Parathyroid adenoma (tissue), 2 donors: ENCODE measurements at regions not wholly inside any gene's neighbourhood (a gene's known extent, or its start where the extent isn't known, plus 50 kb on each side); places are given as distances from the start of the nearest gene placed in this dataset.

Experiments used
- H2AFZ ChIP-seq: fragments of 300-600 bp; sonication (generic); one replicate; pipeline ENCODE4 v1.7.0; 2017; ENCODE audit warnings: antibody characterized with exemption, mild to moderate bottlenecking
- H3K27ac ChIP-seq: fragments of 300-600 bp; sonication (generic); one replicate; pipeline ENCODE4 v1.7.0; 2017
- H3K27me3 ChIP-seq: fragments of 300-600 bp; sonication (generic); one replicate; pipeline ENCODE4 v1.7.0; 2017; ENCODE audit warnings: low read length; ENCODE audit not compliant: control insufficient read depth, insufficient read depth
- H3K36me3 ChIP-seq: fragments of 300-600 bp; sonication (generic); one replicate; pipeline ENCODE4 v1.7.0; 2017; ENCODE audit warnings: low read length; ENCODE audit not compliant: control insufficient read depth, insufficient read depth
- H3K4me1 ChIP-seq: fragments of 300-600 bp; sonication (generic); one replicate; pipeline ENCODE4 v1.7.0; 2017; ENCODE audit warnings: control low read depth
- H3K4me2 ChIP-seq: fragments of 300-600 bp; sonication (generic); one replicate; pipeline ENCODE4 v1.7.0; 2017; ENCODE audit warnings: low read length
- H3K4me3 ChIP-seq: fragments of 300-600 bp; sonication (generic); one replicate; pipeline ENCODE4 v1.7.0; 2017; ENCODE audit warnings: low read depth, low read length
- H3K79me2 ChIP-seq: fragments of 300-600 bp; sonication (generic); one replicate; pipeline ENCODE4 v1.7.0; 2017; ENCODE audit warnings: control low read depth
- H3K9ac ChIP-seq: fragments of 300-600 bp; sonication (generic); one replicate; pipeline ENCODE4 v1.7.0; 2017; ENCODE audit warnings: mild to moderate bottlenecking
- H3K9me3 ChIP-seq: fragments of 300-600 bp; sonication (generic); one replicate; pipeline ENCODE4 v1.7.0; 2017; ENCODE audit warnings: low read length; ENCODE audit not compliant: control insufficient read depth
- TF ChIP-seq, protein P1 (sequence below): fragments of 300-600 bp; sonication (generic); IDR thresholded peaks from one replicate; pipeline ENCODE4 v1.7.0; 2017; ENCODE audit warnings: antibody characterized with exemption, mild to moderate bottlenecking
- donor health status: primary hyperparathyroidism.

DNA sequence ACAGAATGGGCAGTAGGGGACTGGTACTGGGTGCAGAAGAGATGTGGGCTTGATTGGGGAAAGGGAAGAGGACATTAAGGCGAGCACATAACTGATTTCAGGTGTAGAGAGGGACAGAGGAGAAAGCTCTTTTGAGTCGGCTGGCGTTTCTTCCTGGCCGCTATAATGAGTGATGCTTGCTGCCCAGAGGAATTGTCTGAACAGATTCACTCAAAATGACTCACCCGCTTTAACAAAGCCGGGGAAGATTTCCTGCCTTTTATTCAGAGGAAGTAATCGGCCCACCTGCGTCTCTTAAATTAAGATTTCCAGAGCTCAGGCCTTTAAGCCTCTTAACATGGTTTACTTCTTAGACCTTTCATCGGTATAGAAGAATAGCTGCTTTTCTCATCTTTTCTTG, 102.1 kb upstream of the AP1S2 start:
- H2AFZ ChIP-seq, result no peak overlapping the region

DNA sequence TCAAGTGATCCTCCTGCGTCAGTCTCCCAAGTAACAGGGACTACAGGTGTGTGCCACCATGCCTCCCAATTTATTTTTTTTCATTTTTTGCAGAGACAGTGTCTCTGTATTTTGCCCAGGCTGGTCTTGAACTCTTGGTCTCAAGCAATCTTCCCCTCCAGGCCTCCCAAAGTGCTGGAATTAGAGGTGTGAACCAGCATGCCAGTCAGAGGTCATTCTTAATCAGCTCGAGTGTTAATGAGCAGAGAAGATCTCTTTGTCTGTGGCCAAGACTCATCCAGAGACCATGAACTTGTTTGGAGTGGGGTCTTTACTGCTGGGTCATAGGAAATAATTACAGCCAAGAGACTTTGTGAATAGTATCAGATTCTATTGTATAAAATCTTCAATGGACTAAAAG, 99.2 kb upstream of the AP1S2 start:
- no peaks in the 10 kb centered on the region for H3K27me3 ChIP-seq

More for the DNA sequence above, 102.1 kb upstream of the AP1S2 start:
- Histone ChIP-seq H3K9ac (no peak overlapping the region), H3K27me3 (no peaks in the 10 kb centered on the region), H3K4me3 (no peak overlapping the region), H3K4me1 (no peaks in the 10 kb centered on the region), H3K4me2 (no peak overlapping the region), H3K9me3 (no peaks in the 10 kb centered on the region), H3K79me2 (no peaks in the 10 kb centered on the region), H3K36me3 (no peaks in the 10 kb centered on the region), H3K27ac (no peak overlapping the region)
- TF ChIP-seq, protein P1, sequence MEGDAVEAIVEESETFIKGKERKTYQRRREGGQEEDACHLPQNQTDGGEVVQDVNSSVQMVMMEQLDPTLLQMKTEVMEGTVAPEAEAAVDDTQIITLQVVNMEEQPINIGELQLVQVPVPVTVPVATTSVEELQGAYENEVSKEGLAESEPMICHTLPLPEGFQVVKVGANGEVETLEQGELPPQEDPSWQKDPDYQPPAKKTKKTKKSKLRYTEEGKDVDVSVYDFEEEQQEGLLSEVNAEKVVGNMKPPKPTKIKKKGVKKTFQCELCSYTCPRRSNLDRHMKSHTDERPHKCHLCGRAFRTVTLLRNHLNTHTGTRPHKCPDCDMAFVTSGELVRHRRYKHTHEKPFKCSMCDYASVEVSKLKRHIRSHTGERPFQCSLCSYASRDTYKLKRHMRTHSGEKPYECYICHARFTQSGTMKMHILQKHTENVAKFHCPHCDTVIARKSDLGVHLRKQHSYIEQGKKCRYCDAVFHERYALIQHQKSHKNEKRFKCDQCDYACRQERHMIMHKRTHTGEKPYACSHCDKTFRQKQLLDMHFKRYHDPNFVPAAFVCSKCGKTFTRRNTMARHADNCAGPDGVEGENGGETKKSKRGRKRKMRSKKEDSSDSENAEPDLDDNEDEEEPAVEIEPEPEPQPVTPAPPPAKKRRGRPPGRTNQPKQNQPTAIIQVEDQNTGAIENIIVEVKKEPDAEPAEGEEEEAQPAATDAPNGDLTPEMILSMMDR, result no peak

DNA sequence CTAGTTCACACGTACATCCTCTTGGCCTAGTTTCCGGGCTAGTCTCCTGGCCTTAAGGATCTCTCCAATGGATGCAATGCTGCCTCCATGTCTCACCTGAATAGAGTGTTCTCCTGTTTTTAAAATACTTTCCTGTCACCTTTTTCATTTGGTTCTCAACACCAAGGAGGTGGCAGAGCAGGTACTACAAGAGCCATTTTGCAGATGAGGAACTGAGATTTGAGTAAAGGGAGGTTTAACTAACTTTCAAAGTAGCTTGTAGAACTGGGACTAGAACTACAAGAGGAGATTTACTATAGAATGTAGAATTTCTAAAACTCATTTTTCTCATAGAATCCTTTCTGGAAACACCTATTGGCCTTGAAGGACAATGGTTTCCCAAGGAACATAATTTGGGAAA, 97.6 kb upstream of the AP1S2 start:
- H2AFZ ChIP-seq, result no peak overlapping the region
- no peak overlapping the region for H3K4me3 ChIP-seq
- no peaks in the 10 kb centered on the region for H3K9me3 ChIP-seq
- H3K36me3 ChIP-seq, result no peaks in the 10 kb centered on the region
- TF ChIP-seq, protein P1, result no peak
- no peak overlapping the region for H3K27ac ChIP-seq
- no peak overlapping the region for H3K9ac ChIP-seq
- H3K4me2 ChIP-seq, result no peak overlapping the region
- H3K27me3 ChIP-seq, result no peaks in the 10 kb centered on the region
- H3K79me2 ChIP-seq, result no peaks in the 10 kb centered on the region
- no peaks in the 10 kb centered on the region for H3K4me1 ChIP-seq

More for the DNA sequence above, 99.2 kb upstream of the AP1S2 start:
- H3K36me3 ChIP-seq, result no peaks in the 10 kb centered on the region
- no peak overlapping the region for H3K4me3 ChIP-seq
- no peaks in the 10 kb centered on the region for H3K79me2 ChIP-seq
- TF ChIP-seq, protein P1, result no peak
- H3K9me3 ChIP-seq, result no peaks in the 10 kb centered on the region
- no peak overlapping the region for H3K4me2 ChIP-seq
- no peaks in the 10 kb centered on the region for H3K4me1 ChIP-seq
- H3K27ac ChIP-seq, result no peak overlapping the region
- no peak overlapping the region for H2AFZ ChIP-seq
- H3K9ac ChIP-seq, result no peak overlapping the region

DNA sequence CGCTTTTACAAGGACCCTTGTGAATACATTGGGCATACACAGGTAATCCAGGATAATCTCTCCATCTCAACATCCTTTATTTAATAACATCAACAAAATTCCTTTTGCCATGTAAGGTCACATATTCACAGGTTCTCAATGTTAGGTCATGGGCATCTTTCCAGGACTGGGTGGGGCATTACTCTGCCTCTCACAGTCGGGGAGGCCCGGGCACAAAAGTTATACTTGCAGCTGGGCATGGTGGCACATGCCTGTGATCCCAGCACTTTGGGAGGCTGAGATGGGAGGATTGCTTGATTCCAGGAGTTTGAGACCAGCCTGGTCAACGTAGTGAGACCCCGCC, 93.7 kb upstream of the AP1S2 start:
- Histone ChIP-seq H3K79me2 (no peaks in the 10 kb centered on the region), H2AFZ (no peak overlapping the region)

More for the DNA sequence above, 93.7 kb upstream of the AP1S2 start:
- H3K27ac ChIP-seq, result no peak overlapping the region
- H3K36me3 ChIP-seq, result no peaks in the 10 kb centered on the region
- H3K9ac ChIP-seq, result no peak overlapping the region
- TF ChIP-seq, protein P1, result no peak
- H3K4me1 ChIP-seq, result no peaks in the 10 kb centered on the region
- H3K4me2 ChIP-seq, result no peak overlapping the region
- no peak overlapping the region for H3K4me3 ChIP-seq
- H3K27me3 ChIP-seq, result no peaks in the 10 kb centered on the region
- H3K9me3 ChIP-seq, result no peaks in the 10 kb centered on the region
